NOMO-1 treated with DMSO at 0.1 percent for 48 hours (cell line): ENCODE measurements at regions not wholly inside any gene's neighbourhood (a gene's known extent, or its start where the extent isn't known, plus 50 kb on each side); places are given as distances from the start of the nearest gene placed in this dataset.

Experiments used
- DNase-seq: peaks from one replicate; lab custom pipeline; 2025; ENCODE audit not compliant: unreplicated experiment; lab: John Stamatoyannopoulos, UW

DNA sequence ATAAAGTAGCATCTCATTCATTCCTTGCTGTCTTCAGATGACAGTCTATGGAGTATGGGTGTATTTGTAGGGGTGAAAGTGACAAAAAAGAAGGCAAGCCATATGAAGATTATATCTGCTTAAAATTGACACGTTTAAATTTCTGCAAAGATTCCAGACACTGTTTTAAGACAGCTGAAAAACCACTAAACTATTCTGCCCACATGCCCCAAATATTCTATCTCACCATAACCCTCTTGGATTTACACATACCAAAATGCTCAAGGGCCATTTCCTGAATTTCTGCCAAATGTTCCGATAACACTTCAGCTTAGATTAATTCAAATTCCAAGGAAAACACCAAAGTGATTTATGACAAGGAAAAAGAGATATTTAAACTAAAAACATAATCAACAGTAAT, 99.9 kb upstream of the IL6 start:
- no peak for DNase-seq

DNA sequence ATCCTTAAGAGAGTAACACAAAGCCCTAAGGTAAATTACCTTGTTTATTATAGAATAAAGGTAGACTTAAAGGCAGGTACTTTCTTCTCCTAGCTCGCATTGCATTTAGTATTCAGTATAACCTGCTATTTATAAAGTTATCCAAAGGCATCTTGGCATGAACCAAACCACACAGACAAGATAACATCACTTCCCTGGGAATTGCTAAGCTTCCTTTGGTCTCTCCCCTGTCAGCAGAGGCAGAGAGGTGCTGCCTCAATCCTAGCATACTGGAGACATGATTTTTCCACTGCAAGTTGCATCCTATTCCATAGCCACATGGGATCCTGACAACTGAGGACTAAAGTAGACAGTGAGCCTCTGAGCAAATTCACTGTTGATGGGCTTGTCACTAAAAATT, 101.7 kb upstream of the IL6 start:
- DNase-seq, result no peak

DNA sequence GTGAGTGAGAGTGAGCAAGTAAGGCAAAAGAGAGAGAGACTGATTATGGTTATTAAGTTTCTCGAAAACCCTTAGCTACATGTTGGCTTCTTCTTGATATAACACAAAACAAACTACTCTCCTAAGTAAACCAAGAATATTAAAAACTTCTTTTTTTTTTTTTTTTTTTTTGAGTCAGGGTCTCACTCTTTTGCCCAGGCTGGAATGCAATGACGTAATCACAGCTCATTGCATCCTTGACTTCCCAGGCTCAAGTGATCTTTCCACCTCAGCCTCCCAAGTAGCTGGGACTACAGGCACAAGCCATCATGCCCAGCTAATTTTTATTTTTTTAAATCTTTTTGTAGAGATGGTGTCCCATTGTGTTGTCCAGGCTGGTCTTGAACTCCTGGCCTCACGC, 102.2 kb upstream of the IL6 start:
- no peak for DNase-seq

DNA sequence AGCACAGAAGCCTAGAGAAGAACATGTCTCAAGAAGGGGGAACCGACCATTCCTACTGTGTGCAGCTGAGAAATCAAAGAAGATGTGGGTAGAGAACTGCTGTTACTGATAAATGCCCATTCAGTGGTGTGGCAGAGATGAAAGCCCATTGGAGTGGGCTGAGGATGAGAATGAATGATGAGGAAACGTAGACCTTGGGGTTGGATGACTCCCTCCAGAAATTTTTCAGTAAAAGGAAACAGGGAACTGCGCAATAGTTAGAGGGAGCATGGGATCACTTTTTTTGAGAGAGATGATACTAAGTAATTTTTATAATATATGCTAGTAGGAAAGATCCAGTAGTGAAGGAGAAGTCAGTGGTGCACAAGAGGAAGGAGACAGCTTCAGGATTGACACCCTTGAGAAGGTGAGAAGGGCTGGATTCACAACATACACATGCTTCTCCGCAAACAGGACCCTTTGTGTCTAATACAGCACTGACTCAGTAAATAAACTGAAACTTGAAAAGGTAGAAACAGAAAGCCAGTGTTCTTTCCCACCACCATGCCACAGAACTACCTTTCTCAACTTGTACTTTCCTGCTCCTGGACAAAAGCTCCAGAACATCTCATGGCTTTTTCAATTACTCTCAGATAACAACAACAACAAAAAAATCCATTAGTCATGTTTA, 104.7 kb upstream of the IL6 start:
- DNase-seq, result no peak

DNA sequence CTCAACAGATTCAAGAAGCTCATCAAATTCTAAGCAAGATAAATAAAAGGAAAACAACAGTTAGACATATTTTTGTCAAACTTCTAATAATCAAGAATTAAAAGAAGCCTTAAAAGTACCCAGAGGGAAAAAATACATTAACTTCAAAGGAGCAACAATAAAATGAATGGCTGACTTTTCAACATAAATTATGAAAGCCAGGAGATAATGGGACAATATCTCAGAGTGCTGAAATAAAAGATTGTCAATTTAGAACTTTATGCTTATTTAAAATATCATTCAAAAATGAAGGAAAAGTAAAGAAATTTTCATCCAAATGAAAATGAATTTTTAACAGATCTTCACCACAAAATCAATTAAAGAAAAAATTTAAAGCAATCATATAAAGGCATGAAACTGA, 108.5 kb upstream of the IL6 start:
- no peak for DNase-seq

DNA sequence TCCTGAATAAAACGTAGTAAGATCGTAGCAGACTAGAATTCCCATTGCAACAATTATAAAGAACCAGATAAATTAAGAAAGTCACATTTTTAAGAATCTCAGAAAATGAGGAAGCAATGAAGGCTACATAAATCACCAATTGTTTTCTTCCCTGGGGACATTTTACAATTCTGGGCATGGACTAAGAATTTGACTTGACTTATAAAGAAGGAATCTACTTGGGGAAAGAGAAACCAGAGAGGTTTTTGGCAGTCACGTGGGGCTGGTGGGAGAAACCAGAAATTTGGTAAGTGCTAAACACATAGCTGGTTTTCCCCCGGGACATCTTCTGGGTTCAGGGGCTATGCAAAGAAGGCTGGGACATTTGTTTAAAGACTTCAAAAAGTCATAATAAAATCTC, 109.8 kb upstream of the IL6 start:
- DNase-seq, result no peak

DNA sequence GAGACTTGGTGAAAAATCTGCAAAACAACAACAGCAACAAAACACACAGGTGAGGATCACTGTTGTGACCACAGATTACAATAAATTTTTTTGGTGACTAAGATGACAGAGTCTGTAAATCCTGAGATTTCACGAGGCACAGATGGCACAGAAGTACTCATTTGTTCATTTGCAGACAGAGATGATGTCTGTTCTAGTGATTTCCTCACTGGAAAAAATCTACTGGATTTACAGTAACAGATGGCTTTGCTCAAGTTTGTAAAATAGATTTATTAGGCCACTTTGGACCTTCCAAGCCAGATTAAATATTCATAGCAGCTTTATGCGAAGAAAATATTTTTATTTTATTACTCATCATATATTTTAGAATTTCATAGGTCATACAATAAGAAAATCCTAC, 113.5 kb upstream of the IL6 start:
- no peak for DNase-seq

DNA sequence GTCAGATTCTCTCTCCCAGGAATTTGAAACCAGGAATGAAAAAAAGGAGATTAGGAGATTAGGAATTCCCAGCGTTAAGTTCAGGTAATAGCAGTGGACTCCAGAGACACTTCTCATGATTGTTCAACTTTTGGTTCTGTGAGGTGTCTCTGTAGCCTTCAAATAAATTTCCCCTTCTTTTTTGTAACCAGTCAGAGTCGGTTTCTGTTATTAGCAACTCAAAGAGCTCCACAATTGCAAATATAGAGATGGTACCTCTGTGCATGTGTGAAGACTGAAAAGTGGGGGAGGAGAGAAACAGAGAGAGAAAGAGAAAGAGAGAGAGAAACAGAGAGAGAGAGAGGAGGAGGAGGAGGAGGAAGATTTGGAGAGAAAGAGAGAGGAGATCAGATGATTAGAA, 112.8 kb upstream of the STEAP1B start:
- no peak for DNase-seq

DNA sequence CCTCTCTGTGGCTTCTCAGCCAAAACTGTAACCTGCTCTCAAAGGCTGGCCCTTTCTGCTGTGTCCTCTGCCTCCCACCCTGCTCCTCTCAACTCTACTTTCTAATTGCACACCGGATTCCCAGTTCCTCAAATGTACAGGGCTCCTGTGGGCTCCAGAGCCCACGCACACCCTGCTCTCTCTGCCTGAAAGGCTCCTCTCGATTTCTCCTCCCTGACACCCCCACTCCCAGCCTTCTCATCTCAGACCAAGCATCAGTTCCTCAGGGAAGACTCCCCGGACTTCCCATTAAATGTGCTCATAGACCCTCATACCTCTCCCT, 111.7 kb upstream of the STEAP1B start:
- no peak for DNase-seq

DNA sequence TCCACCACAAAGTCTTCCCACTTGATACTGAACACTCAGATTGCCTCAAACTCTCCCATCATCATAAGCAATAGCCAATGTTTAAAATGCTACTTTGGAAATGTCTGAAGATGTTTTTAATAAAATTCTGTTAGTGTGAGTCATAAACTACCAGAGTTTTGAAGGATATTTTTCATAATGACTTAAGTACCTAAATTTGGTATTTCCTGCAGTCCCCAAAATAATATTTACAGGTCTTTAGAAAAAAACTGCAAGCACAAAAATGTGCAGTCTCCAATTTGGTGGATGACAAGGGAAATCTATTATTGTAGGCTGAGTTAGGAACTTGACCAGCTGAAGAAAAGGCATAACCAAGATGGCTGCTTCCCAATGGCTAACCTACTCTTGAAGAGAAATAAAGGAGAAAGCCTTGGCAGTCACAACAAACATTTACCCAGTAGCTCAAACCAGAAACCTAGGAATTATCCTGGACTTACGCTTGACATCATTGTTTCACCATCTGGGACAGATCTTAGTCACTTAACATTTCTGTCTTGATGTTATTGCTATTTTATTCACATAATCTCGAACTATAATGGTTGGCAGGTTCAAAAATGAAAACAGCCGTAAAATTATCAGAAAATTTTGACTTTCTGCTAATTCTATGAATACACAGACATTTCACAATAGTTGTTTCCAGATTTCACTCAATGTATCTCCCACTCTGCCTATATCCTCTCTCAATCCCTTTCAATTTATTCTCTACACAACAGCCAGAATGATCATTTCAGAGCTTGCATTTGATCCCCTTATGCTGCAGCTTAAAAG, 111.2 kb upstream of the STEAP1B start:
- no peak for DNase-seq

DNA sequence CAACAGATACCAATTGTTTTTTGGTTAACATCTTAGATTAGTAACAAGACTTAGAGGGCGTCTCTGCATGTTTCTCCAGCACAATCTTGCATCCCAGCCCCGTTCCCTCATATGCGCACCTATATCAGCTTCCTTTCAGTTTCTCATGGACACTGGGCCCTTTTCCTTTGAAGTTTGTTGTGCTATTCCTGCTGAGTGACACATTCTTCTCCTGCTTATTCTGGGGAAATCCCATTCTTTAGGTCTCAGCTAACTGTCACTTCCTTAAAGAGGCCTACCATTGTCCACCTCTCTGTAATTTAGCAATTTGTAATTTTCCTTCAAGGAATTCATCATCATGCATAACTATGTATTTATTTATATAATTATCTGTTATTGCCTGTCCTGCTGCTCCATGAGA, 110.3 kb upstream of the STEAP1B start:
- no peak for DNase-seq

DNA sequence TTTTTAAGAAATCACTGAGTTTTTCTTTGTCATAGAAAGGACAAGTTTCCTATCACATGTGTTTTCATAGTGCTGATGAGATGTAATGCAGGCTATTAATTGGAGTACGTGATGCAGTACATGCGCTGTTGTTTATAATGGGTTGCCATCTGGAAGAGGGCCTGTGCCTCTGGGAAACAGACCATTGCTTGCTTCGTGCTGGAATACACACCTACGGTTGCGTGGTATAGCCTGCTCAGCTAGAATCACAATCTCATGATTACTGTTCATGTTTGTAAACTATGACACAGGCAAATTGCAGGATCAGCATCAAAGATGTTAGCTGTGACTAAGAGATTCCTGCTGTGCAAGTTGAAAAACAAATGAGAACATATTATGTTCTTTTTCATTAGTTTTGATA, 107.2 kb upstream of the STEAP1B start:
- DNase-seq, result no peak

DNA sequence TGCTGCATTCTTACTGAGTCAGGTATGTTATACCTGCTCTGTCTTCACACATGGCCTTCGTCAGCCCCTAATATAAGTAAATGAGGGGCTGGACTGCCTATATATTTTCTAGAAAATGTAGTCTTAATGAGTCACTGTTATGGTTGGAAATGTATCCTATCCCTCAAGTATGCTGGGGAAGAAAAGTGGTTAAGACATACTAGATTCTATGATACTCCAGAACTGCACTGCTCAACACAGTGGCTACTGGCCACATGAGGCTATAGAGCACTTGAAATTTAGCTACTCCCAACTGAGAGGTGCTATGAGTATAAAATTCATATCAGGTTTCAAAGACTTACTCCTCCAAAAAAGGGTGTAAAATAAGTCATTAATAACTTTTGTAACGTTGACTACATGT, 104.3 kb upstream of the STEAP1B start:
- DNase-seq, result no peak

DNA sequence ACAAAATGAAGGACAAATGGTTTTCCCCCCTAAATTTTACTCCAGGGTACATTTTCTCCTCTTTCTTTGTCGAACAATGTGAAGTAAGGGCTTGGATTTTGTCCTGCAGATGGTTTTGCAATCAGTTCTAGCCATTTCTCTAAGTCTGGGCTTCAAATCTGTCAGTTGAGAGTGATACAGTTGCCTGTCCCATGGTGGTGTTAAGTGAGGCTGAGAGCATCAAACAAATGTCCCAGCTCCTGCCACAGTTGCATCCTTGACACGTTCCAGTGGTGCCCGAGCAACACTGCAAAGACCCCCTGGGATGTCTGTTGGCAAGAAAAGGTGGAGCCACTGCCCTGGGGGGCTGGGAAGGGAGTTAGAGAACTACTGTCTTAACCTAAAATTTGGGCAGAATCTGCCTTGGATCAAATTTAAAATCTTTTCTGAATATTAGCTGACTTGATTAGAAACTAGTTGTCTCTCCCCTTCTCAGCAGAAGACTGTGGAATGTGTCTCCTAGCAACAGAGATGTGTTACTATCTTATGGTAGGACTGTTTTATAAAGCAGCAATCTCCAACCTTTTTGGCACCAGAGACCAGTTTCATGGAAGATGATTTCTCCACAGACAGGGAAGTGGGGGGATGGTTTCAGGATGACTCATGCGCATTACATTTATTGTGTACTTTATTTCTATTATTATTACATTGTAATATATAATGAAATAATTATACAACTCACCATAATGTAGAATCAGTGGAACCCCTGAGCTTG, 102.0 kb upstream of the STEAP1B start:
- no peak for DNase-seq

DNA sequence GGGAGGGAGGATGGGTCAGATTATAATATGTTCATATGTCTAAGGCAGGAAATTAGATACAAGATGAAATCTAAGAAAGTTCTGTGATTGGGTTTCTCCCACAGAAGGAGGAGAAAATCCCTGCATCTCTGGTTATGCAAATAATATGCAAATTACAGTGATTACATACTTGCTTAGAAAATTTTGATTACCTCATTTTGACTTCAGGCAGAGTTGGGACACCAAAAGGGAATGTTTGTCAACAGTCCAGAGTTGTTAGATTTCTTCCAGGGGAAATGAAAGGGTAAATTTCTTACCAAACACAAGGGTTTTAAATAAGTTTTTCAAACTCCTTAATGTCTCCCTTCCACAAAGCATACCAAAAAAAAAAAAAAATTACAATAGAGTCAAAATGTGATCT, 101.4 kb upstream of the STEAP1B start:
- DNase-seq, result no peak

DNA sequence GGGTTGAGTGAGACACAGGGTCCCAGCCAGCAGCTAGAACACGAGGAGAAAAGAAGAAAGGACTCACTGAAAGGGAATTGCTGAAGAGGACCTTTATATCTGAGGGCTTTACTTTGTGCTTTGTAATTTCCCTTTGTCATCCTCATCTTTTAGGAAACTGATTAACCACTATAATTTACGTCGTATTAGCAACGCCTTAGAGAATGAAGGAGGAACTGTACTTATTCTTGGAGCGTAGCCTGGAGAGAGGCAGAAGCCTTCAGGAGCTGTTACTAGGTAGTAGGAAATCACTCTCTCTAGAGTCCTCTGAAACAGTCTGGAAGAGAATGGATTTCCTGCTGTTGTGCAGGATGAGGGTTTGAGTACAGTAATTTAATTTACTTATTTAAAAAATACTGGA, 101.0 kb upstream of the STEAP1B start:
- peak; percentile 23 for DNase-seq

DNA sequence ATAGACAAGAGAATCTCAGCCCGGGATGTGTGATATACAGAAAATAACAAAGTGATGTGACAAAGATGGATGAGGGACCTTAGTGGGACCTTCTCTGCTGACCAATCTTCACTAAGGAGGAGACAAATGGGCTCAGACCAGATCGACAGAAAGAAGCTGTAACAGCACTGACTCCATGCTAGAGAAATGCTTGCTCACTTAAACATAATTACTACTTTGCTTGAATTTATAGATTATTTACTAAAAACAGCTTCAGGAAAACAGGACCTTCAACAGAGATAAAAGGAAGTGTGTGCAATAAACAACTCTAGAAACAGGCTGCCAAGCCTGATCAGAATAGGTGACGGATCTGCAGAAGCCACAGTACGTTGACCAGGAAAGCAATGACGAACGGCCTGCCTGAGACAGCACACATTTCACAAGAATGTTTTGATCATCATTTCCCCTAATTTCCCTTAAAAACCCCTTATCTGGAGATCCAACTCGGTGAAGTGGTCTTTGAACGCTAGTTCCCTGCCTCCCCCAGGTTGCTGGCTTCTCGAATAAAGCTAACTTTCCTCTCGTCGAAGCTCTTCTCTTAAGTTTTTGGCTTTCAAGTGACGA, 98.4 kb upstream of the STEAP1B start:
- DNase-seq, result no peak

DNA sequence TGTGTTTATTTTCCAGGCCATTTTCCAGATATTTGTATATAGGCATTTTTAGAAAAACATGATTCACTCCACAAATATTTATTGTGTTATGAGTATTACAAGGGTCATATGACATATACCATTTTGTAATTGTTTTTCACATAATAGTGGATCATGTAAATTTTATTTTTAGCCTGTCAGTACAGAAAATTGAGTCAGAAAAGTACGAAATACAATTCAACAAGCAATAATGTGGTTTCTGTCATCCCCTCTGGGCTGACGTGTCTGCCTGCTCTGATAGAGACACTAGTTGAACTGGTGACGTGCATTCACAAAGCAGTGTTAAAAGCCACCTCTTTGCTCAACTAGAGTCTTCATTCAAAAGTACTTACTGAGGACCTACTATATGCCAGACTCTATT, 97.9 kb upstream of the STEAP1B start:
- DNase-seq, result no peak

DNA sequence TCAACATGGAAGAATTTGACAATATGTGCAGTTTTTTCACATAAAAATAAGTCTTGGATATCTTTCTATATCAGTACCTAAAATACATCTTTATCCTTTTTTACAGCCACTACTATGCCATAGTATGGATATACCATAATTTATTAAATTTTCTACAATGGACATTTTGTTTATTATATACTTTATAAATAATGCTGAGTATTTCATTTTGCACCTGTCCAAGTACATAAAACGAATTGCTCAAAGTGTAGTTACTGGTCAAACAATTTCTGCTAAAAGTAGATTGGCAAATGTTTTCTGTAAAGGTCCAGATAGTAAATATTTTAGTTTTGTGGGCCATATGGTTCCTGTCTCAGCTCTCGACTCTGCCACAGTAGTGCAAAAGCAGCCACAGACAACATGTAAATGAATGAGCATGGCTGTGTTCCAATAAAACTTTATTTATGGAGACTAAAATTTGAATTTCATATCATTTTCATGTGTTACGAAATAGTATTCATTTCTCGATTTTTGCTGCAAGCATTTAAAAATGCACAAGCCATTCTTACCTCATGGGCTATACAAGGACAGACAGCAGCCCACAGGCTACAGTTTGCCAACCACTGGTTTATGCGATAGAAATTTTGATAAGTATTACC, 96.9 kb upstream of the STEAP1B start:
- DNase-seq, result no peak

DNA sequence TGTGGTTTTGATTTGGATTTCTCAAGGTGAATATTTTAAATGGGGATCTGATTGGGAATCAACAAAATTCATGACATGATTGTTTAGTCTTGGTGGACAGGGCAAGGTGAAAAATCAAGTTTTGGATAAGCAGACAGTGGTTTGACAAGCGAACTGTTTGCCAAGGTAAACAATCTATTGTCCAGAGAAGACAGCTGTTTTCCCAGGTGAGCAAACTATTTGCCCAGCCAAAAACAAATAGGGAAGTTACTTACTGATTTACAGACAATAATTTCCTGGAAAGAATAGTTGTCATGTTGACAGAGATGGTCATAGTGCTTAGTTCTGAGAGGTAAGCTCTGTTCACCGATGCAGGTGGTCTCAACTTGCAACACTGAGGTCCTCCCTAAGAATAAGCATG, 94.0 kb upstream of the STEAP1B start:
- DNase-seq, result no peak

DNA sequence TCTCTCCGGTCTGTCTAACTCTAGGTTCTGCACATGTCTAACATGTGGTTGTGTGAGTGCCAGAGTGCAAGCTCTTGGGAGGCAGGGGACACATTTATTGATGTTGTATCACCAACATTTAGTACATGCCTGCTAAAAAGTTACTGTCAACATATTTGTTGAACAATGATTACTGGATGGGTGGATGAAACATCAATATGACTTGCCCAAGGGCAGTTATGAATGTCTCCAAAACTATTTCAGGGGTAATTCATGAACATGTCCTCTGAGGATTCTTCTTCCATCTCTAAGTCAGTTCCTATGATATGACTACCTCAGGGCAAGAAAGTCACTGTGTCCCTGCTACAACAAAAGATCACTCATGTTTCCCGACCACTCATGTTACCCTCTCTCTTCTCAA, 91.3 kb upstream of the STEAP1B start:
- no peak for DNase-seq
